ENCODE measurements at regions not wholly inside any gene's neighbourhood (a gene's known extent, or its start where the extent isn't known, plus 50 kb on each side); places are given as distances from the start of the nearest gene placed in this dataset.
"Not testable (repeated sequence)": the region's sequence is repeated elsewhere in the genome, so short reads cannot be mapped to it uniquely, and the experiment has no call there.

GRCh38 chr13:56563663-56564062, 577.1 kb upstream of the PRR20A start:
- no peak for DNase-seq

GRCh38 chr13:56586976-56587375, 553.7 kb upstream of the PRR20A start:
- no peak for DNase-seq

- DNase-seq = no peak
These were observed 525.1 kb upstream of the PRR20A start for GRCh38 chr13:56615572-56615971.

- DNase-seq = no peak
These were observed 517.9 kb upstream of the PRR20A start for GRCh38 chr13:56622840-56623239.

GRCh38 chr13:56628886-56629285, 511.8 kb upstream of the PRR20A start:
- DNase-seq = not testable (repeated sequence)

- DNase-seq = not testable (repeated sequence)
These were observed 509.7 kb upstream of the PRR20A start for GRCh38 chr13:56631060-56631459.

- DNase-seq = no peak
These were observed 487.7 kb upstream of the PRR20A start for GRCh38 chr13:56653043-56653442.

- no peak for DNase-seq
These were observed 481.7 kb upstream of the PRR20A start for GRCh38 chr13:56659041-56659471.

- DNase-seq = no peak
These were observed 470.2 kb upstream of the PRR20A start for GRCh38 chr13:56670563-56670962.

- DNase-seq = no peak
These were observed 459.3 kb upstream of the PRR20A start for GRCh38 chr13:56681404-56681803.

GRCh38 chr13:56687131-56687530, 453.6 kb upstream of the PRR20A start:
- DNase-seq = no peak

- no peak for DNase-seq
These were observed 443.7 kb upstream of the PRR20A start for GRCh38 chr13:56697011-56697410.

GRCh38 chr13:56700324-56700723, 440.4 kb upstream of the PRR20A start:
- DNase-seq = no peak

GRCh38 chr13:56706485-56706884, 434.2 kb upstream of the PRR20A start:
- no peak for DNase-seq

GRCh38 chr13:56713656-56714055, 427.1 kb upstream of the PRR20A start:
- no peak for DNase-seq

GRCh38 chr13:56718791-56719190, 421.9 kb upstream of the PRR20A start:
- DNase-seq = no peak

GRCh38 chr13:56720841-56721240, 419.9 kb upstream of the PRR20A start:
- DNase-seq = no peak

- DNase-seq = no peak
These were observed 405.2 kb upstream of the PRR20A start for GRCh38 chr13:56735537-56735942.

GRCh38 chr13:56736966-56737365, 403.8 kb upstream of the PRR20A start:
- DNase-seq = no peak

- no peak for DNase-seq
These were observed 388.1 kb upstream of the PRR20A start for GRCh38 chr13:56752636-56753035.

- DNase-seq = no peak
These were observed 385.4 kb upstream of the PRR20A start for GRCh38 chr13:56755181-56755935.

GRCh38 chr13:56763333-56763732, 377.4 kb upstream of the PRR20A start:
- DNase-seq = not testable (repeated sequence)

- DNase-seq = no peak
These were observed 367.6 kb upstream of the PRR20A start for GRCh38 chr13:56773148-56773547.

- DNase-seq = no peak
These were observed 351.2 kb upstream of the PRR20A start for GRCh38 chr13:56789527-56789926.

GRCh38 chr13:56837161-56837560, 303.6 kb upstream of the PRR20A start:
- no peak for DNase-seq

All from NCI-H1930 (cell line).